ENCODE measurements at regions not wholly inside any gene's neighbourhood (a gene's known extent, or its start where the extent isn't known, plus 50 kb on each side); places are given as distances from the start of the nearest gene placed in this dataset.

- peaks cover 26% of the 10 kb centered on the region for H3K4me1 Mint-ChIP-seq (ENCODE audit: insufficient read depth, unreplicated experiment)
- intact Hi-C loops (cut with micrococcal nuclease) = no loop called here
- ChIA-PET CTCF (interaction anchor here (0.7 kb wide), 1 partner anchor 192 kb away, joined by 3 read pairs; no protein-coding TSS in a partner anchor), POLR2A (interaction anchor here (0.7 kb wide), 1 partner anchor 207 kb away, joined by 3 read pairs; no protein-coding TSS in a partner anchor)
- BruUV-seq (replicated peaks) = no TSS peak
- no peaks in the 10 kb centered on the region for H3K36me3 Mint-ChIP-seq (ENCODE audit: insufficient read depth, unreplicated experiment)
- no peak overlapping the region for H3K27ac Mint-ChIP-seq (ENCODE audit: low read depth, unreplicated experiment)
- TF ChIP-seq, protein P1, sequence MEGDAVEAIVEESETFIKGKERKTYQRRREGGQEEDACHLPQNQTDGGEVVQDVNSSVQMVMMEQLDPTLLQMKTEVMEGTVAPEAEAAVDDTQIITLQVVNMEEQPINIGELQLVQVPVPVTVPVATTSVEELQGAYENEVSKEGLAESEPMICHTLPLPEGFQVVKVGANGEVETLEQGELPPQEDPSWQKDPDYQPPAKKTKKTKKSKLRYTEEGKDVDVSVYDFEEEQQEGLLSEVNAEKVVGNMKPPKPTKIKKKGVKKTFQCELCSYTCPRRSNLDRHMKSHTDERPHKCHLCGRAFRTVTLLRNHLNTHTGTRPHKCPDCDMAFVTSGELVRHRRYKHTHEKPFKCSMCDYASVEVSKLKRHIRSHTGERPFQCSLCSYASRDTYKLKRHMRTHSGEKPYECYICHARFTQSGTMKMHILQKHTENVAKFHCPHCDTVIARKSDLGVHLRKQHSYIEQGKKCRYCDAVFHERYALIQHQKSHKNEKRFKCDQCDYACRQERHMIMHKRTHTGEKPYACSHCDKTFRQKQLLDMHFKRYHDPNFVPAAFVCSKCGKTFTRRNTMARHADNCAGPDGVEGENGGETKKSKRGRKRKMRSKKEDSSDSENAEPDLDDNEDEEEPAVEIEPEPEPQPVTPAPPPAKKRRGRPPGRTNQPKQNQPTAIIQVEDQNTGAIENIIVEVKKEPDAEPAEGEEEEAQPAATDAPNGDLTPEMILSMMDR (IDR thresholded peaks at IDR 0.05; ENCODE audit: unreplicated experiment) = no peak
- H3K27me3 Mint-ChIP-seq (ENCODE audit: insufficient read depth, unreplicated experiment) = no peaks in the 10 kb centered on the region
- no peak overlapping the region for H3K4me3 Mint-ChIP-seq (ENCODE audit: unreplicated experiment)
- DNase-seq (ENCODE audit: unreplicated experiment) = no peak
- no peaks in the 10 kb centered on the region for H3K9me3 Mint-ChIP-seq (ENCODE audit: unreplicated experiment)
Observed at GRCh38 chr15:69816522-69816921, 281.2 kb downstream of the TLE3 start.

GRCh38 chr15:69818529-69818928 lies 279.2 kb downstream of the TLE3 start:
- ChIA-PET POLR2A (no interaction called here), CTCF (interaction anchor here (0.6 kb wide), 1 partner anchor 205 kb away, joined by 3 read pairs; no protein-coding TSS in a partner anchor)
- intact Hi-C loops (cut with micrococcal nuclease) = no loop called here
- Mint-ChIP-seq H3K9me3 (ENCODE audit: unreplicated experiment) (no peaks in the 10 kb centered on the region), H3K4me3 (ENCODE audit: unreplicated experiment) (no peak overlapping the region), H3K36me3 (ENCODE audit: insufficient read depth, unreplicated experiment) (no peaks in the 10 kb centered on the region), H3K27ac (ENCODE audit: low read depth, unreplicated experiment) (no peak overlapping the region), H3K27me3 (ENCODE audit: insufficient read depth, unreplicated experiment) (no peaks in the 10 kb centered on the region), H3K4me1 (ENCODE audit: insufficient read depth, unreplicated experiment) (peaks cover 20% of the 10 kb centered on the region)
- TF ChIP-seq, protein P1 (IDR thresholded peaks at IDR 0.05; ENCODE audit: unreplicated experiment) = no peak
- no TSS peak for BruUV-seq (replicated peaks)
- DNase-seq (ENCODE audit: unreplicated experiment) = no peak

DNA sequence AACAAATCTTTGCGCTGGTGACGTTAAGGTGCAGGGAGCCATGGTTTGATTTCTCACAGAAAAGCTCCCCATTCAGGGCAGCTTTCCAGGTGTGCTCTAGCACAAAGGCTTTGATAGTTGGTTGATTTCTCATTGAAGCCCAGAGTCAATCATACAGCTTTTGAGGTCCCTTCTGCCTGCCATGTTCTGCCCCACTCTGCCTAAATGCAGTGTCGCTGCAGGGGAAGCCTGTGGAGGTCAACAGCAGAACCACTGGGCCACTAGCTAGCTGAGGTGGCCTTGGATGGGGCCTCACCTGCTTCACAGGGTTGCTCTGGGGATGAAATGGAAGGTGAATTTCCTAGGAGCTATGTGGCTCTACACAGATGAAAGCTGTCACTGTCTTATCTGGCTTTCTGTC lies 278.3 kb downstream of the TLE3 start:
- Mint-ChIP-seq H3K9me3 (ENCODE audit: unreplicated experiment) (no peaks in the 10 kb centered on the region), H3K4me3 (ENCODE audit: unreplicated experiment) (no peak overlapping the region), H3K4me1 (ENCODE audit: insufficient read depth, unreplicated experiment) (peaks cover 12% of the 10 kb centered on the region), H3K27me3 (ENCODE audit: insufficient read depth, unreplicated experiment) (no peaks in the 10 kb centered on the region), H3K27ac (ENCODE audit: low read depth, unreplicated experiment) (no peak overlapping the region), H3K36me3 (ENCODE audit: insufficient read depth, unreplicated experiment) (no peaks in the 10 kb centered on the region)
- POLR2A ChIA-PET = no interaction called here
- CTCF ChIA-PET = interaction anchor here (0.6 kb wide), 2 partner anchors 342 to 358 kb away, joined by 3 read pairs; no protein-coding TSS in a partner anchor
- no peak for DNase-seq (ENCODE audit: unreplicated experiment)
- TF ChIP-seq, protein P1 (IDR thresholded peaks at IDR 0.05; ENCODE audit: unreplicated experiment) = no peak
- intact Hi-C loops (cut with micrococcal nuclease) = no loop called here
- BruUV-seq (replicated peaks) = no TSS peak

DNA sequence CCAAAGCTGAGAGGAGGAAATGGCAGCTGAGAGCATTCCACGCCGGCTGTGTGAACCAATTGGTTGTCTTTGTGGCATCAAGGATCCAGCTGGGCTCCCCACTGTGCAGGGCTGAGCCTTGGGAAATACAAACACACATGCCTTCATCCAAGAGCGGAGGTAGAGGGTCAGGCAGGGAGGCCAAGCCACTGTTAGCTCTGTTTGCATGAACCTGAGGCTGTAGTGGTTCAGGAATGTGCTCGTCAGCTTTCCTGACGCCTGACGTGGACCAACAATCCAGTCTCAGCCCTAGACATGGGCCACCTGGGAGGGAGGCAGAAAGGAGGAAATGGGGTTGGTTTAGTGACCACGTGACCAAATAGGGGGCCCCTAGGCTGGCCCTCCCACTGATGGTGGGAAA lies 276.9 kb downstream of the TLE3 start:
- Mint-ChIP-seq H3K27me3 (ENCODE audit: insufficient read depth, unreplicated experiment) (no peaks in the 10 kb centered on the region), H3K9me3 (ENCODE audit: unreplicated experiment) (no peaks in the 10 kb centered on the region), H3K27ac (ENCODE audit: low read depth, unreplicated experiment) (no peak overlapping the region), H3K36me3 (ENCODE audit: insufficient read depth, unreplicated experiment) (no peaks in the 10 kb centered on the region), H3K4me1 (ENCODE audit: insufficient read depth, unreplicated experiment) (peaks cover 9% of the 10 kb centered on the region), H3K4me3 (ENCODE audit: unreplicated experiment) (no peak overlapping the region)
- ChIA-PET POLR2A (no interaction called here), CTCF (interaction anchor here (0.6 kb wide), 1 partner anchor 12 kb away, joined by 3 read pairs; no protein-coding TSS in a partner anchor)
- no peak for DNase-seq (ENCODE audit: unreplicated experiment)
- TF ChIP-seq, protein P1 (IDR thresholded peaks at IDR 0.05; ENCODE audit: unreplicated experiment) = no peak
- intact Hi-C loops (cut with micrococcal nuclease) = no loop called here
- BruUV-seq (replicated peaks) = no TSS peak
